ENCODE measurements at regions not wholly inside any gene's neighbourhood (a gene's known extent, or its start where the extent isn't known, plus 50 kb on each side); places are given as distances from the start of the nearest gene placed in this dataset.

DNA sequence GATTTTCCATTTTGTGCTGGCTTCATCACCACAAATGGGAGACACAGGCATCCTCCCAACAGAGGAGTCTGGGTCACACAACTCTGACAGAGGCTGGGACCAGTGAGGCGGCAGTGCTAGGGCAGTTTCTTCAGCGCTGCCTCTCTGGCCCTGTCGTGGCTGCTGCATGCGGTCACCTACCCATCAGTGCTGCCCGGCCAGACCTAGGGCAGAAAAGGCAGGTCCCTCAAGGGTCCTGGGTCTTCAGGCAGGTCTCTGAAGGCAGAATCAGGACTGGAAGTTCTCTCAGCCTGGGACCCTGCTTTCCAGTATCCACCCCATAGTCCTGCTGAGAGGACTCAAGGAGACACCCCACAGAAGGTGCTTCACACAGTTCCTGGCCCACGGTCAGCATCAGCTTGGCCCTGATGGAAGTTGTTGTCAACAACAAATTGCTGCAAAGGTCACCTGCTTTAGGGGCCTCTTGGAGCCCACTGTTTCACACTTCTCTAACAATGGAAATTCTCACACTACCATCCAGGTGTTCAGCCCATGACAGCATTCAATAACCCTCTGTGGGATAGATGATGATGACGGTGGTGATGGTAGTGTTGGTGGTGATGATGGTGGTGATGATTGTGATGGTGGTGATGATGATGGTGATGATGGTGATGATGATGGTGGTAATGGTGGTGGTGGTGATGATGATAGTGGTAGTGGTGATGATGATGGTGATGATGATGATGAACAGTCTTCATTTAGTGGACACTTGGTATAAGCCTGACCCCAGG, 146.4 kb upstream of the PPP1R26 start:
- DNase-seq (ENCODE audit: insufficient read length, low spot score), result no peak
- peak; percentile 76 for FAIRE-seq

GRCh38 chr9:135334953-135335460, 144.6 kb upstream of the PPP1R26 start:
- no peak for FAIRE-seq

DNA sequence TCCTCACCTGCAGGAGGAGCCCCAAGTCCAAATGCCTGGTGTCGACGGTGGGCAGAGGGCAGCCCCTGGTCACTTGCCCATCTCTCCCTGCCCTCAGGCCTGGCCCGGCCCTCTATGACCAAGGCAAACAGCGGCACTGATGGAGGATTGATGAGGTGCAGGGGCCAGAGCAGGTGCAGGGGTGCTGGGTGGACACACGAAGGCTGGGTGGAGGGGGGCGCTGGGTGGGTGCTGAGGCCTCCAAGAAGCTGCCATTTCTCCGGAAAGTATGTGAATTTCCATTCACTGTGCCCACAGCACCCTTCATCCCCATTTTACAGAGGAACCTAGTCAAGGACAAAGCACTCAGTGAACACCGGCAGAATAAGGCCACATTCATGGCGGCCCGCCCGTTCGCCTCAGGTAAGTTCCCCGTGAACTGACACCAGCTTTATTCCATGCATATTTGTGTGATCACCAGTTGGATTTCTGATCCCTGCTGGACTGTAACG, 143.8 kb upstream of the PPP1R26 start:
- no peak for DNase-seq (ENCODE audit: insufficient read length, low spot score)
- FAIRE-seq, result no peak

More at GRCh38 chr9:135334953-135335460, 144.6 kb upstream of the PPP1R26 start:
- no peak for DNase-seq (ENCODE audit: insufficient read length, low spot score)

GRCh38 chr9:135336722-135337527, 142.7 kb upstream of the PPP1R26 start:
- FAIRE-seq (peak; percentile 74), DNase-seq (ENCODE audit: insufficient read length, low spot score) (no peak)

- FAIRE-seq, result no peak
- no peak for DNase-seq (ENCODE audit: insufficient read length, low spot score)
These were observed 141.0 kb upstream of the PPP1R26 start for GRCh38 chr9:135338546-135338945.

GRCh38 chr9:135339378-135339973, 140.1 kb upstream of the PPP1R26 start:
- DNase-seq (ENCODE audit: insufficient read length, low spot score) (no peak), FAIRE-seq (no peak)

DNA sequence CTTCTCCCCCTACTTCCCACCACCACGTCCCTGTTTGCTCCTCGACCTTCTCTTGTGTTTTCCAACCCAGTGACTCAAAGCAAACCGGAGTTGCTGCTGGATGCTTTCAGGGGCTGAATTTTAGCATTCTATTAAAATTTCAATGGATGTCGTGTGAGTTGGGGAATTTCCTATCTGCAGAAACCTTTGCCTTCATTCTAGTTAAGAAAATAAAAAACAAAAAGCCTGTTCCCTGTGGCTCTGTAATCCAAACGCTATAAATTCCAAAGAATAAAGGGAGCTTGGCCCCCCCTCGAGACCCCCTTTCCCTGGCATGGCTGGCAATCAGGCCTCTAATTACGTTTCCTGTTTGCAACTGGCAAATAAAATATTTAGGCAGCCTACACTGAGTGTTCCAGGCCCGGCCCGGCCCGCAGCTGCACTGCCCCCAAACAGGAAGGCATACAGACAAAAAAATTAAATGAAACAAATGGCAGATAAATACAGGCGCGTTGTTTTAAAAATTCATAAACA, 139.4 kb upstream of the PPP1R26 start:
- DNase-seq (ENCODE audit: insufficient read length, low spot score), result no peak
- FAIRE-seq, result no peak

GRCh38 chr9:135340726-135341475, 138.7 kb upstream of the PPP1R26 start:
- FAIRE-seq, result no peak
- DNase-seq (ENCODE audit: insufficient read length, low spot score), result no peak

GRCh38 chr9:135341612-135342169, 137.9 kb upstream of the PPP1R26 start:
- no peak for DNase-seq (ENCODE audit: insufficient read length, low spot score)
- no peak for FAIRE-seq

- DNase-seq (ENCODE audit: insufficient read length, low spot score) (no peak), FAIRE-seq (no peak)
These were observed 137.1 kb upstream of the PPP1R26 start for GRCh38 chr9:135342206-135343130.

DNA sequence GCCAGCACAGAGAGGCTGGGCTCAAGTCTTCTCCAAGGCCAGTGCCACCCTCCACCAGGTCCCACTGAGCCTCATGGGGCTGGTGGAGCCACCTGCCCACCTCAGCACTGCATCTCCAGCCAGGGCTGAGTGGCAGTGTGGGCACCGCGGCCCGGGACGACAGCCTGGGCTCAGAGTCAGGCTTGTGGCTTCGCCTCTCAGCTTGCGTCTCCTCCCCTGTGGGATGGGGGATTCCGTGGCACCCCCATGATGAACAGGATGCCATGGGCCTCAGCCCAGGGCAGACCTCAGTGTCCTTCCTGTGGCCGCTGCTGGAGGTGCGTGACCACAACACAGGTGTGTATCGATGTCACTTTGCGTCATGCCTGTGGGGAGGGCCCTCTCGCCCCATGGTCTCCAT, 136.4 kb upstream of the PPP1R26 start:
- no peak for DNase-seq (ENCODE audit: insufficient read length, low spot score)
- FAIRE-seq, result no peak

DNA sequence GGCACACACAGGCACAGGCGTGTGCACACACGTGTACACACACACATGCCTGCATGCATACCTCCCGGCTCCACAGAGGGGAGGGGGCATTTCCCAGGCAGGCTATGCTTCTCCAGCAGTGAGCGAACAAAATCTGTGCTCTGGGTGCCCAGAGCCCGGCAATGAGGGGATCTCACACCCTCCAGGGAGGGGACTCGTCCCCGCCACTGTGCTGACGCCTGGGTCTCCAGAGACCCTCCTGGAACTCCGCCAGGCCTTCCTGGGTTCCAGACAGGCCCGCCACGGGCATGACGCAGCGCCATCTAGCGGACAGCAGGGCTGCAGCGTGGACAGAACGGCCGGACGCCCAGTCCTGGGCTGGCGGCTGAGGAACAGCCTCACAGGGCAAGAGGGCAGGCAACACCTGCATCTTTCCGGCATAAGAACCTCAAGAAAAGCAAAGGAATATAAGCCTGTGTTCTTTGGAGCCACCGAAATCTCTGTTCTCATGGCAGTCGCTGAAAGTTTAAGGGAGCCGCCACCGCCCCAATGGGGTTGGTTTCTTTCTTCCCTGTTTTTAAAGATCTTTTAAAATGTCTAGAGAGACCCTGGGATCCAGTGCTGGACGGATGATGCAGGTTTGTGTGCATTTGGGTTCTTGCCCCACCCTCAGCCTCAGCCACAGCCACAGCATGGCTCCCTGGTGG, 135.6 kb upstream of the PPP1R26 start:
- FAIRE-seq, result no peak
- DNase-seq (ENCODE audit: insufficient read length, low spot score), result peak; percentile 66

- no peak for DNase-seq (ENCODE audit: insufficient read length, low spot score)
- FAIRE-seq, result no peak
These were observed 135.1 kb upstream of the PPP1R26 start for GRCh38 chr9:135344523-135344901.

DNA sequence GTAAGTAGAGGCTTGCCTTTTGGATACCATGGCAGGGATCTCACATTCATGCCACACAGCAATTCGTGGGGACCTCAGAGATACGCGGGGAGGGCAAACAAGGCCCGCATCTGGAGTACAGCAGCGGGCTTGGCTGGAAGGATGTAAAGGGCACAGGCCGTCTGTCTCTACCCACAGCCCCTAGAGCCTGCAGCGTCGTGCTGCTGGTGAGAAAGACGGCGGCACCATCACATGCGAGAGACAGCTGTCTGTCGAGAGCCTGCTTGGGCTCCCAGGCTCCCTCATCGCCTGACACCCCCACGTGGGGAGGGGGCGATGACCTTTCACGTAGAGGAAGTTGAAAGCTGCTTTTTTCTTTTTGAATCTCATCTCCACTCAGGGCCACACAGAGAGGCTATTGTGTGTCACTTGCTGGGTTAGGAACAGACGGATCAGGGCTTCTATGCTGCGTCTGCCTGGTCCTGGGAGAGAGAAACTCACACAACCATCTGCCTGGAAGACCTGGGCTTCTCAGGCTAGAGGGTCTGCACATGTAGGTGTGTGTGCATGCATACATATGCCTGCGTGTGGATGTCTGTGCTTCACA, 134.6 kb upstream of the PPP1R26 start:
- DNase-seq (ENCODE audit: insufficient read length, low spot score), result no peak
- no peak for FAIRE-seq

DNA sequence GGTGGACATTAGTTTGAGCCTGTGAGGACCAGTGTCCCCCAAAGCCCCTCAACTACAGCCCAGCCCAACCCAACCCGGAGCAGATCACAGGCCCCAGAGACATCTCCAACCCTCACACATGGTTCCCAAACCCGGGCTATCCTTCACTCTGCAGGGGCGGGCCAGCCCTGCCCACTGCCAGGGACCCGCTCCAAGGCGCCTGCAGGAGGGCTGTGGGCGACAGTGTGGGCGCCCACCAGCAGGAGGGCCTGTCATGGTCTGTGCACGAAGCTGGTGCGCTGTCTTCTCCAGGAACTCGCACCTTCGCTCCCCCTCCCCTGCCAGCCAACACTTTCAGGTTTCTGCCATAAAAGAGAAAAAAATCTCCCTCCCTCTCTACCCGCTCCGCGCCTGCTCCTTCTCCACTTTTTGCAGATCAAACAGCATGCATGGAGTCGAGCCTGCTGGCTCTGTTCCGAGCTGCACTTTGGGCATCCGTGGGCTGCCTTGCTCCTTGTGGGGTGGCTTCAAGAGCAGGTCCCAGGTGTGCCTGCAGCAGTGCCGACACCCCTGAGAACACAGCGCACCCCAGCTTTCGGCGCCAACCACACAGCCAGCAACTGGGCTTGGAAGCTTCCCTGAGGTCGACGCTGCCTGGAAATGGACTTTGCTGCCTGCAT, 133.7 kb upstream of the PPP1R26 start:
- DNase-seq (ENCODE audit: insufficient read length, low spot score) (no peak), FAIRE-seq (no peak)

- DNase-seq (ENCODE audit: insufficient read length, low spot score), result no peak
- no peak for FAIRE-seq
These were observed 133.0 kb upstream of the PPP1R26 start for GRCh38 chr9:135346438-135347050.

DNA sequence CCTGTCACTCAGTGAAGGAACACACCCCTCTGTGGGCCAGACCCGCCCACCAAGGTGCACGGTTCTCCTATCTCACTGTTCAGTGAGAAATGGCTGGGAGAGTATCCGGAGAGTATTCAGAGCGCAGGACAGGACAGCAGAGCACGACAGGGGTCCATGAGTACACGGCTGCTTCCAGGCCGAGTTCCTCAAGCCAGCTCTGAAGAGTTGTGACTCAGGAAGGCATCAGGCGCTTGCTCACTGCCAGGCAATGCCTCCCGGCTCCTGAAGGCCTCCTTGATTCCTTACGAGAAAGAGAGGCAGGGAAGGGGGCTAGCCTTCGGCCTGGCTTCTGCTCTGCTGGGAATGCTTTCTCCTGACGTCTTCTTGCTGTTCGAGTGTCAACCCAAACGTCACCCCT, 132.1 kb upstream of the PPP1R26 start:
- DNase-seq (ENCODE audit: insufficient read length, low spot score), result no peak
- FAIRE-seq, result no peak
